ENCODE measurements at regions not wholly inside any gene's neighbourhood (a gene's known extent, or its start where the extent isn't known, plus 50 kb on each side); places are given as distances from the start of the nearest gene placed in this dataset.

DNA sequence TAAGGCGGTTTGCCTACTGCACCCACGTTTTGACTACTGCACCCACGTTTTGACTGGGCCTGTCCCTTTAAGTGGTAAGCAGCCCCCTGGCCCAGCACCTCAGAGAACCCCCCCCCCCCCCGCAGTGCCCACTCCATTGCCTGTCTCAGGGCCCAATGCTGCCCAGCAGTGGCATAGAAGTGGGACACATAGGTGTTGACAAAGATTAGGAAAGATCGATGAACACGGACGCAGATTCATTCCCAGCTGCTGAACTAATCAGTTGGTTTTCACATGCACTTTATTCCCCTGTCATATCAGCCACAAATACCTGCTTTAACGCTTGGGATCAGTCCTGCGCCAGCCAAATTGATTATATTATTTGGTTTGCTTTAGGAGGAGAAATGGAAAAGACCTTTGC, 268.8 kb upstream of the SKOR2 start:
- Histone ChIP-seq H2AFZ (ENCODE audit: low read length) (no peak overlapping the region), H4K20me1 (ENCODE audit: insufficient read depth, low read length) (no peaks in the 10 kb centered on the region), H3K9me3 (ENCODE audit: low read length) (no peaks in the 10 kb centered on the region), H3K9me2 (ENCODE audit: low read depth, low read length) (no peaks in the 10 kb centered on the region), H3F3A (ENCODE audit: insufficient read depth, low read length) (no peaks in the 10 kb centered on the region), H3K4me2 (ENCODE audit: low read length) (no peak overlapping the region), H3K4me1 (ENCODE audit: insufficient read depth, low read length, severe bottlenecking) (no peaks in the 10 kb centered on the region), H3K79me2 (ENCODE audit: insufficient read depth, low read length) (no peaks in the 10 kb centered on the region), H3K36me3 (ENCODE audit: insufficient read depth, low read length) (no peaks in the 10 kb centered on the region), H3K27me3 (ENCODE audit: insufficient read depth, low read length) (no peaks in the 10 kb centered on the region), H3K4me3 (ENCODE audit: low read depth, low read length, poor library complexity, severe bottlenecking) (no peak overlapping the region), H3K27ac (ENCODE audit: low read depth, low read length, poor library complexity, severe bottlenecking) (no peak overlapping the region), H3K9ac (ENCODE audit: low read length) (no peak overlapping the region)
- TF ChIP-seq CTCF (IDR thresholded peaks at IDR 0.05; ENCODE audit: low read length) (no peak), EZH2 (IDR thresholded peaks at IDR 0.05; ENCODE audit: borderline replicate concordance, low read length) (no peak)

GRCh38 chr18:47519706-47520105, 268.2 kb upstream of the SKOR2 start:
- TF ChIP-seq EZH2 (IDR thresholded peaks at IDR 0.05; ENCODE audit: borderline replicate concordance, low read length) (no peak), CTCF (IDR thresholded peaks at IDR 0.05; ENCODE audit: low read length) (no peak)
- Histone ChIP-seq H3K79me2 (ENCODE audit: insufficient read depth, low read length) (no peaks in the 10 kb centered on the region), H2AFZ (ENCODE audit: low read length) (no peak overlapping the region), H3K4me3 (ENCODE audit: low read depth, low read length, poor library complexity, severe bottlenecking) (no peak overlapping the region), H3K27me3 (ENCODE audit: insufficient read depth, low read length) (no peaks in the 10 kb centered on the region), H4K20me1 (ENCODE audit: insufficient read depth, low read length) (no peaks in the 10 kb centered on the region), H3K9me3 (ENCODE audit: low read length) (no peaks in the 10 kb centered on the region), H3K9me2 (ENCODE audit: low read depth, low read length) (no peaks in the 10 kb centered on the region), H3K9ac (ENCODE audit: low read length) (no peak overlapping the region), H3K4me1 (ENCODE audit: insufficient read depth, low read length, severe bottlenecking) (no peaks in the 10 kb centered on the region), H3K27ac (ENCODE audit: low read depth, low read length, poor library complexity, severe bottlenecking) (no peak overlapping the region), H3K36me3 (ENCODE audit: insufficient read depth, low read length) (no peaks in the 10 kb centered on the region), H3F3A (ENCODE audit: insufficient read depth, low read length) (no peaks in the 10 kb centered on the region), H3K4me2 (ENCODE audit: low read length) (no peak overlapping the region)

GRCh38 chr18:47519277-47519676, 267.8 kb upstream of the SKOR2 start:
- Histone ChIP-seq H3K9ac (ENCODE audit: low read length) (no peak overlapping the region), H3K27me3 (ENCODE audit: insufficient read depth, low read length) (no peaks in the 10 kb centered on the region), H3F3A (ENCODE audit: insufficient read depth, low read length) (no peaks in the 10 kb centered on the region), H3K4me2 (ENCODE audit: low read length) (no peak overlapping the region), H4K20me1 (ENCODE audit: insufficient read depth, low read length) (no peaks in the 10 kb centered on the region), H3K79me2 (ENCODE audit: insufficient read depth, low read length) (no peaks in the 10 kb centered on the region), H3K36me3 (ENCODE audit: insufficient read depth, low read length) (no peaks in the 10 kb centered on the region), H3K4me3 (ENCODE audit: low read depth, low read length, poor library complexity, severe bottlenecking) (no peak overlapping the region), H3K9me3 (ENCODE audit: low read length) (no peaks in the 10 kb centered on the region), H3K4me1 (ENCODE audit: insufficient read depth, low read length, severe bottlenecking) (no peaks in the 10 kb centered on the region), H2AFZ (ENCODE audit: low read length) (no peak overlapping the region), H3K27ac (ENCODE audit: low read depth, low read length, poor library complexity, severe bottlenecking) (no peak overlapping the region), H3K9me2 (ENCODE audit: low read depth, low read length) (no peaks in the 10 kb centered on the region)
- TF ChIP-seq CTCF (IDR thresholded peaks at IDR 0.05; ENCODE audit: low read length) (no peak), EZH2 (IDR thresholded peaks at IDR 0.05; ENCODE audit: borderline replicate concordance, low read length) (no peak)

Measured in OCI-LY1 (cell line).